ENCODE measurements at regions not wholly inside any gene's neighbourhood (a gene's known extent, or its start where the extent isn't known, plus 50 kb on each side); places are given as distances from the start of the nearest gene placed in this dataset.

DNA sequence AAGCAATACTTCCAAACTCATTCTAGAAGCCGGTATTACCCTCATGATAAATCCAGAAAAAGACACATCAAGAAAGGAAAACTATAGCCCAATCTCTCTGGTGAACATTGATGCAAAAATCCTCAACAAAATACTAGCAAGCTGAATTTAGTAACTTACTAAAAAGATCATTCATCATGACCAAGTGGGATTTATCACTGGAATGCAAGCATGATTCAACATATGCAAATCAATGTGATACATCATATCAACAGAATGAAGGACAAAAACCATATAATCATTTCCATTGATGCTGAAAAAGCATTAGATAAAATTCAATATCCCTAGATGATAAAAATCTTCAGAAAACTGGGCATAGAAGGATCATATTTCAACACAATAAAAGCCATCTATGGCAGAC, 402.9 kb downstream of the TGFB2 start:
- H3K27ac ChIP-seq = no peak overlapping the region
- no peak for DNase-seq (ENCODE audit: low spot score)
- ChIA-PET POLR2A (ENCODE audit: low non-redundant PET) (no interaction called here), CTCF (no interaction called here)
- TF ChIP-seq, protein P1, sequence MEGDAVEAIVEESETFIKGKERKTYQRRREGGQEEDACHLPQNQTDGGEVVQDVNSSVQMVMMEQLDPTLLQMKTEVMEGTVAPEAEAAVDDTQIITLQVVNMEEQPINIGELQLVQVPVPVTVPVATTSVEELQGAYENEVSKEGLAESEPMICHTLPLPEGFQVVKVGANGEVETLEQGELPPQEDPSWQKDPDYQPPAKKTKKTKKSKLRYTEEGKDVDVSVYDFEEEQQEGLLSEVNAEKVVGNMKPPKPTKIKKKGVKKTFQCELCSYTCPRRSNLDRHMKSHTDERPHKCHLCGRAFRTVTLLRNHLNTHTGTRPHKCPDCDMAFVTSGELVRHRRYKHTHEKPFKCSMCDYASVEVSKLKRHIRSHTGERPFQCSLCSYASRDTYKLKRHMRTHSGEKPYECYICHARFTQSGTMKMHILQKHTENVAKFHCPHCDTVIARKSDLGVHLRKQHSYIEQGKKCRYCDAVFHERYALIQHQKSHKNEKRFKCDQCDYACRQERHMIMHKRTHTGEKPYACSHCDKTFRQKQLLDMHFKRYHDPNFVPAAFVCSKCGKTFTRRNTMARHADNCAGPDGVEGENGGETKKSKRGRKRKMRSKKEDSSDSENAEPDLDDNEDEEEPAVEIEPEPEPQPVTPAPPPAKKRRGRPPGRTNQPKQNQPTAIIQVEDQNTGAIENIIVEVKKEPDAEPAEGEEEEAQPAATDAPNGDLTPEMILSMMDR (conservative IDR thresholded peaks at IDR 0.05; ENCODE audit: low read depth) = no peak

DNA sequence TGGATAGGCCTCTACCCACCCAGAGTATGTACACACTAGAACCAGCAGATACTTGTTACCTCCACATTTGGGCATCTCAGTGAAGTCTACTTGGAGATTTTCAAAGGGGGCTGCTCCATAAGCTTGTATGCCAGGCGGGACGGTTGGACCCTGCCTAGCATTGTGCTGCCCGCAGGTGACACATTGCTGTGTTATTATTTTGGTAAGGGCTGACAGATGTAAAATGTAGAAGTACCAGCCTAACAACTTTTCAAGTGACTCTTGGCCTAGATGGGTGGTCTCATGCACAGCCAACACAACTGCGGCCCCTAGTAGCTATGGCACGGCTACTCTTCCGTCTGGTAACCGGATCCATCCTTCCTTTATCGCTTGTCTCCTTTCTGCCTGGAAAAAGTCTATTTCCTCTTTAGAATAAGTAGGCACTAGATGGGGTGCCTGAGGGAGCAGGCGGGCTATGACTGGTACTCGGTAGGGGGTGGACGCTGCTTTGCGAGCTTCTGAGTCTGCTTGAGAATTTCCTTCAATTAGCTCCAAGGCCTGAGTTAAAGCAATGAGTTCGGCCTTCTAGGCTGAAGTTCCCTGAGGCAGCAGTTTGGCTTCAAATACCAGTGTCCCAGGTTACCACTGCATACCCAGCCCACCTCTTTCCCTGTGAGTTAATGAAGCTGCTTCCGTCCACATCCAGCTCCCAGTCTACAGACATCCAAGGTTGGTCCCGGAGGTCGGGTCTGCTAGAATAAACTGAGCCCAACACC, 405.3 kb downstream of the TGFB2 start:
- POLR2A ChIA-PET (ENCODE audit: low non-redundant PET) = no interaction called here
- H3K27ac ChIP-seq = no peak overlapping the region
- CTCF ChIA-PET = interaction anchor here (0.6 kb wide), 1 partner anchor 191 kb away, joined by 3 read pairs; no protein-coding TSS in a partner anchor
- TF ChIP-seq, protein P1 (conservative IDR thresholded peaks at IDR 0.05; ENCODE audit: low read depth) = no peak
- DNase-seq (ENCODE audit: low spot score) = no peak

- DNase-seq (ENCODE audit: low spot score) = no peak
- POLR2A ChIA-PET (ENCODE audit: low non-redundant PET) = no interaction called here
- no peak overlapping the region for H3K27ac ChIP-seq
- TF ChIP-seq, protein P1 (conservative IDR thresholded peaks at IDR 0.05; ENCODE audit: low read depth) = no peak
- CTCF ChIA-PET = no interaction called here
These were observed 406.2 kb downstream of the TGFB2 start for GRCh38 chr1:218751208-218751948.

GRCh38 chr1:218752126-218752525, 407.0 kb downstream of the TGFB2 start:
- CTCF ChIA-PET = no interaction called here
- TF ChIP-seq, protein P1 (conservative IDR thresholded peaks at IDR 0.05; ENCODE audit: low read depth) = no peak
- no peak for DNase-seq (ENCODE audit: low spot score)
- POLR2A ChIA-PET (ENCODE audit: low non-redundant PET) = no interaction called here
- no peak overlapping the region for H3K27ac ChIP-seq

GRCh38 chr1:218754477-218754876, 409.3 kb downstream of the TGFB2 start:
- ChIA-PET CTCF (no interaction called here), POLR2A (ENCODE audit: low non-redundant PET) (no interaction called here)
- TF ChIP-seq, protein P1 (conservative IDR thresholded peaks at IDR 0.05; ENCODE audit: low read depth) = no peak
- DNase-seq (ENCODE audit: low spot score) = no peak
- H3K27ac ChIP-seq = no peak overlapping the region

DNA sequence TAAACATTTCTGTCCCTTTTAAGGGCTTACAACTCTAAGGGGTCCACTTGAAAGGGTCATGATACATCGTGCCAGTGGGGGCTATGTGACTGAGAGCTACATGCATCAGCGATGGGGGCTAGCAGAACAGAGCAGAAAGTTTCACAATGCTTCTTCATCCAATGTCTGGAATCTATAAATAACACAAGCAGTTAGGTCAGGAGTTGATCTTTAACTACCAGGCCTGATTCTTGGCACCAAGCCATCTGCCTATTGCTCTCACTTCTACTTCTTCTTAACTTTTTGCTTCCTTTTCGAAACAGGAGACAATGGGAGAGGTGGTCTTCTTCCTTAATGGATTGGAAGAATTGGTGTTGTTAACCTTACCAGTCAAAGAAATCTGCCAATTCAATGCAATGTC, 410.0 kb downstream of the TGFB2 start:
- no peak overlapping the region for H3K27ac ChIP-seq
- POLR2A ChIA-PET (ENCODE audit: low non-redundant PET) = no interaction called here
- CTCF ChIA-PET = no interaction called here
- TF ChIP-seq, protein P1 (conservative IDR thresholded peaks at IDR 0.05; ENCODE audit: low read depth) = no peak
- DNase-seq (ENCODE audit: low spot score) = no peak
